OCI-LY7 (cell line): ENCODE measurements at regions not wholly inside any gene's neighbourhood (a gene's known extent, or its start where the extent isn't known, plus 50 kb on each side); places are given as distances from the start of the nearest gene placed in this dataset.
A peak's percentile ranks its signal among the peaks of the same experiment; 100 is the strongest.

ENCODE experiments used
- BruUV-seq: library from RNA; stranded (reverse); fragments of 400-500 nt; replicated peaks from 2 replicates; lab custom pipeline; 2021; lab: Mats Ljungman, UMichigan
- CTCF ChIA-PET: fragments of 300-600 bp; sonication (Branson Sonifier 250); formaldehyde crosslinking; loops from one replicate; lab custom pipeline; 2022; ENCODE audit warnings: antibody characterized with exemption; ENCODE audit not compliant: unreplicated experiment; lab: Charles Lee
- POLR2A ChIA-PET: fragments of 300-600 bp; sonication (Branson Sonifier 250); formaldehyde crosslinking; loops from one replicate; lab custom pipeline; 2022; ENCODE audit warnings: antibody characterized with exemption; lab: Charles Lee
- DNase-seq: peaks from one replicate; pipeline ENCODE4 v3.0.0-alpha.2; 2015; ENCODE audit warnings: low spot score
- H2AFZ ChIP-seq: fragments of 200-600 bp; sonication (generic), shearing (Covaris generic); 2 replicates; pipeline ENCODE4 v1.6.1; 2014; ENCODE audit warnings: mild to moderate bottlenecking, antibody characterized with exemption, low read length, moderate library complexity
- H3K27ac ChIP-seq: fragments of 200-600 bp; sonication (generic); 2 replicates; pipeline ENCODE4 v1.5.1; 2014; ENCODE audit warnings: mixed run types, low read depth, mild to moderate bottlenecking, moderate library complexity, low read length, inconsistent platforms; ENCODE audit not compliant: poor library complexity, severe bottlenecking
- H3K36me3 ChIP-seq: fragments of 200-600 bp; sonication (generic); 2 replicates; pipeline ENCODE4 v1.6.1; 2014; ENCODE audit warnings: mild to moderate bottlenecking, antibody characterized with exemption, low read length, moderate library complexity, mixed read lengths; ENCODE audit not compliant: insufficient read depth
- H3K4me1 ChIP-seq: fragments of 200-600 bp; sonication (generic); 2 replicates; pipeline ENCODE4 v1.5.1; 2014; ENCODE audit warnings: mild to moderate bottlenecking, low read length; ENCODE audit not compliant: insufficient read depth, poor library complexity, severe bottlenecking
- H3K4me2 ChIP-seq: fragments of 200-600 bp; sonication (generic); 2 replicates; pipeline ENCODE4 v1.6.1; 2014; ENCODE audit warnings: mild to moderate bottlenecking, low read length
- H3K4me3 ChIP-seq: fragments of 200-600 bp; sonication (generic); 2 replicates; pipeline ENCODE4 v1.5.1; 2014; ENCODE audit warnings: mild to moderate bottlenecking, low read depth, low read length; ENCODE audit not compliant: poor library complexity, severe bottlenecking
- H3K79me2 ChIP-seq: fragments of 200-600 bp; sonication (generic); 2 replicates; pipeline ENCODE4 v1.6.1; 2016; ENCODE audit warnings: low read depth, mild to moderate bottlenecking, low read length, moderate library complexity, mixed read lengths; ENCODE audit not compliant: insufficient read depth
- H3K9me2 ChIP-seq: fragments of 200-600 bp; sonication (generic); 2 replicates; pipeline ENCODE4 v1.6.1; 2016; ENCODE audit warnings: mild to moderate bottlenecking, low read length, mixed read lengths; ENCODE audit not compliant: insufficient read depth
- H3K9me3 ChIP-seq: fragments of 200-600 bp; sonication (generic); 2 replicates; pipeline ENCODE4 v1.6.1; 2014; ENCODE audit warnings: mild to moderate bottlenecking, mixed run types, low read length, mixed read lengths
- H4K20me1 ChIP-seq: fragments of 200-600 bp; sonication (generic); 2 replicates; pipeline ENCODE4 v1.6.1; 2014; ENCODE audit warnings: mild to moderate bottlenecking, antibody characterized with exemption, low read length, moderate library complexity, mixed read lengths; ENCODE audit not compliant: insufficient read depth
- EZH2phosphoT487 ChIP-seq: fragments of 200-600 bp; sonication (generic); IDR thresholded peaks from 2 replicates; pipeline ENCODE4 v1.6.1; 2018; ENCODE audit warnings: low read depth, borderline replicate concordance, mild to moderate bottlenecking, mixed run types, antibody characterized with exemption, low read length, moderate library complexity, mixed read lengths
- intact Hi-C: fragments of 100-400 bp; cut with micrococcal nuclease; formaldehyde crosslinking; loops from one replicate; pipeline ENCODE4 v1.10.0; 2022; ENCODE audit not compliant: unreplicated experiment
- TF ChIP-seq, protein P1 (sequence below): fragments of 200-600 bp; sonication (generic); conservative IDR thresholded peaks from 2 replicates; pipeline ENCODE4 v1.5.1; 2014; ENCODE audit warnings: mild to moderate bottlenecking, antibody characterized with exemption, low read length, moderate library complexity, mixed read lengths

DNA sequence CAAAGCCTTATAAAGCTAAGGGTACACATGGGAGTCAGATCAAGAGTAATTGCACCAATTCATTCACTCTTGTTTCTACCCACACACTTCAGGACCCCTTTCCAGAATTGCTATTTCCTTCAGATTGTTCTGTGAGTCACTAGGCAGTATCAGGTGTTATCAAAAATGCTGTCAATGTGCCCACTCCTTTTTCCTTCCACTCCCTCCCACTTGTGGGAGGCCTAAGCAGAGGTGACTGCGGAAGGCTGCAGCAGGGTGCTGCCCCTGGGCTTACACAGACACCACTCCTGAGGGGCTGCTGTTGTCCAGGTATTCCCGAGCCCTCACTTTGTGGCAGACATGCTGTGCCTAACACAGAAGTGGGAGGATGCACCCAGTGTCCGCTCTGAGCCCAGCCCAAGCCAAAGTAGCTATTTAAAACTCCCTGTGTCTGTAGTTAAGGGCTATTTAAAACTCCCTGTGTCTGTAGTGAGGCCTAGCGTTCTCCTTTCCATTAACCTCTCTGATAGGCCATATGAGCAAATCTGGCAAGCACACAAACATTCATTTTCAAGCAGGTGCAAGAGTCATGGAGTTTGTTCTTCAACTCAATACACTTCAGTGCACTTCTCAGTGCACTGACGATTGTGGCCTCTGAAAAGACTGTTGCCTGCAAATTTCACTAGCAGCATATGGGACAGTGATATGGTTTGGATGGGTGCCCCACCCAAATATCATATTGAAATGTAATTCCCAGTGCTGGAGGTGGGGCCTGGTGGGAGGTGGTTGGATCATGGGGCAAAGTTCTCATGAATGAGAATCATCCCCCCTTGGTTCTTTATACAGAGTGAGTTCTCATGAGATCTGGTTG, 117.8 kb downstream of the PHLDA1 start:
- H3K36me3 ChIP-seq: no peaks in the 10 kb centered on the region
- CTCF ChIA-PET: interaction anchor here (0.5 kb wide), 1 partner anchor 137 kb away, joined by 5 read pairs; no protein-coding TSS in a partner anchor
- H2AFZ ChIP-seq: no peak overlapping the region
- no peaks in the 10 kb centered on the region for H4K20me1 ChIP-seq
- POLR2A ChIA-PET: interaction anchor here (0.6 to 1.7 kb wide), 3 partner anchors 9 to 106 kb away, joined by 3 to 4 read pairs (median 4); no protein-coding TSS in a partner anchor
- H3K4me3 ChIP-seq: no peak overlapping the region
- H3K9me2 ChIP-seq: no peaks in the 10 kb centered on the region
- TF ChIP-seq EZH2phosphoT487: no peak
- TF ChIP-seq, protein P1, sequence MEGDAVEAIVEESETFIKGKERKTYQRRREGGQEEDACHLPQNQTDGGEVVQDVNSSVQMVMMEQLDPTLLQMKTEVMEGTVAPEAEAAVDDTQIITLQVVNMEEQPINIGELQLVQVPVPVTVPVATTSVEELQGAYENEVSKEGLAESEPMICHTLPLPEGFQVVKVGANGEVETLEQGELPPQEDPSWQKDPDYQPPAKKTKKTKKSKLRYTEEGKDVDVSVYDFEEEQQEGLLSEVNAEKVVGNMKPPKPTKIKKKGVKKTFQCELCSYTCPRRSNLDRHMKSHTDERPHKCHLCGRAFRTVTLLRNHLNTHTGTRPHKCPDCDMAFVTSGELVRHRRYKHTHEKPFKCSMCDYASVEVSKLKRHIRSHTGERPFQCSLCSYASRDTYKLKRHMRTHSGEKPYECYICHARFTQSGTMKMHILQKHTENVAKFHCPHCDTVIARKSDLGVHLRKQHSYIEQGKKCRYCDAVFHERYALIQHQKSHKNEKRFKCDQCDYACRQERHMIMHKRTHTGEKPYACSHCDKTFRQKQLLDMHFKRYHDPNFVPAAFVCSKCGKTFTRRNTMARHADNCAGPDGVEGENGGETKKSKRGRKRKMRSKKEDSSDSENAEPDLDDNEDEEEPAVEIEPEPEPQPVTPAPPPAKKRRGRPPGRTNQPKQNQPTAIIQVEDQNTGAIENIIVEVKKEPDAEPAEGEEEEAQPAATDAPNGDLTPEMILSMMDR: no peak
- no peaks in the 10 kb centered on the region for H3K79me2 ChIP-seq
- no peak overlapping the region for H3K27ac ChIP-seq
- intact Hi-C loops: no loop called here
- H3K4me1 ChIP-seq: peaks cover 28% of the 10 kb centered on the region
- peak; percentile 38 for DNase-seq
- H3K9me3 ChIP-seq: no peaks in the 10 kb centered on the region
- BruUV-seq: no TSS peak
- no peak overlapping the region; the same call in 1 of the 2 replicates for H3K4me2 ChIP-seq

DNA sequence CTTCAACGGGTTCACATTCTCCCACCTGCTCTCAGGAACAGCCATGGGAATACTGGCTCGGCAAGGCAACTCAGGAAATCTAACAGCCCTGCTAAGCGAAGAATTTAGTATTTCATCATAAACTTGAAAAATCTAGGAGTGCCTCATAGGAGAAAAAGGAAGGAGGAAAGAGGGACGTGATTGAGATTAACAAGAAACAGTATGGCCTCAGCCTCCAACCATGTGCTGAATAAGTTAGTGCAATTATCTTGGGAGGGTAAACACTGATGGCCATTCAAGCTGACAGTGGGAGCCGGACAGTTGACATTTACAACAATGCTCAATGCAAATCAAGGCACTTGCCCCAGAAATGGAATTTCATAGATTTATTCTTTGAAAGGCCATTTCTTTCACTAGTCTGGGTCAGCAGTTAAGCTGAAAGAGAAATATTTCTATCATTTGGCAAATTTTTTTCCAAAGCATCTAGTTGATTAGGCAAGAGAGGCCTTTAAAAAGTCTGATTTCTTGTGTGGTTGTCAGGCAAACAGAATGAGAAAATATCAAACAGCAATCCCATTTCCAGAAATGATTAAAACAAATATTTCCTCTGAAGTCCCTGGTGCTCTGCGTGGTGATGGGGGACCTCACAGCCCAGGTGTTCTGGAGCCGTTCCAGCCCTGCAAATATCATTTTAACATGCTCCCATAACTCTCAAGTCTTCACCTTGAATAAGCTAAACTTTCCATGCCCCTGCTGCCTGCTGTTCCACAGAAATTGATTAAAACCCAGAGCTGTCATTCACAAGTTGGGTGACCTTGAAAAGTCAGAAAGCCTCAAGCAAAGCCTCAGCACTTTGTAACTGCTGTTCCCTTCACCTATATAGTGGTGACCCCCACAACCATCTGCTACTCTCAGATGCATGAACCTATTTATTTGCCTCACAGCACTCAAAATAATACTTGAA, 121.6 kb downstream of the PHLDA1 start:
- peaks cover 9% of the 10 kb centered on the region for H3K4me1 ChIP-seq
- no peaks in the 10 kb centered on the region for H3K36me3 ChIP-seq
- H4K20me1 ChIP-seq: no peaks in the 10 kb centered on the region
- no peak overlapping the region for H2AFZ ChIP-seq
- no peak overlapping the region for H3K4me3 ChIP-seq
- intact Hi-C loops: no loop called here
- no peak for DNase-seq
- no peak overlapping the region for H3K27ac ChIP-seq
- no peaks in the 10 kb centered on the region for H3K9me2 ChIP-seq
- no peak overlapping the region for H3K4me2 ChIP-seq
- no TSS peak for BruUV-seq
- H3K79me2 ChIP-seq: no peaks in the 10 kb centered on the region
- ChIA-PET POLR2A (interaction anchor here (0.5 kb wide), 1 partner anchor 1719 kb away, joined by 3 read pairs; no protein-coding TSS in a partner anchor), CTCF (no interaction called here)
- no peaks in the 10 kb centered on the region for H3K9me3 ChIP-seq
- TF ChIP-seq, protein P1: no peak
- TF ChIP-seq EZH2phosphoT487: no peak
